Testis (tissue), 2 donors: ENCODE measurements at regions not wholly inside any gene's neighbourhood (a gene's known extent, or its start where the extent isn't known, plus 50 kb on each side); places are given as distances from the start of the nearest gene placed in this dataset.

ENCODE experiments used
- DNase-seq: peaks from one replicate; pipeline ENCODE4 v3.0.0-alpha.2; 2019
- H3K27ac ChIP-seq, 2 donors: fragments of 200-600 bp; sonication (generic); one replicate each; pipeline ENCODE4 v1.5.1; 2019
- H3K27me3 ChIP-seq: fragments of 200-600 bp; sonication (generic); one replicate; pipeline ENCODE4 v1.5.1; 2019
- H3K36me3 ChIP-seq: fragments of 200-600 bp; sonication (generic); one replicate; pipeline ENCODE4 v1.5.1; 2017; ENCODE audit warnings: low read depth; ENCODE audit errors: missing control alignments
- H3K4me1 ChIP-seq: fragments of 200-600 bp; sonication (generic); one replicate; pipeline ENCODE4 v1.5.1; 2019
- H3K4me3 ChIP-seq, 2 donors: fragments of 200-600 bp; sonication (generic); one replicate each; pipeline ENCODE4 v1.5.1; 2017 to 2019
- H3K9me3 ChIP-seq: fragments of 200-600 bp; sonication (generic); one replicate; pipeline ENCODE4 v1.5.1; 2017
- POLR2A ChIP-seq: fragments of 450-650 bp; IDR thresholded peaks from one replicate; pipeline ENCODE4 v1.6.1; 2017; ENCODE audit warnings: antibody characterized with exemption, mild to moderate bottlenecking, moderate library complexity
- WGBS, 2 donors: methylation state at CpG; one replicate each; pipeline ENCODE4 v1.1.5; 2018; 5-methylcytosine and 5-hydroxymethylcytosine counted together
- intact Hi-C: fragments of 100-400 bp; cut with DNase I; formaldehyde crosslinking; loops from one replicate; pipeline ENCODE4 v1.15.1; 2023; ENCODE audit warnings: low total_unique reads
- TF ChIP-seq, protein P1 (sequence below), 3 experiments: fragments of 450-650 bp in 2 of 3; fragments of 200-600 bp in 1 of 3; sonication (generic) in 1 of 3; IDR thresholded peaks; one replicate each; pipeline ENCODE4 v1.5.1; 2016 to 2019; ENCODE audit warnings: antibody characterized with exemption in 3 of 3, mild to moderate bottlenecking in 2 of 3, moderate library complexity in 1 of 3

DNA sequence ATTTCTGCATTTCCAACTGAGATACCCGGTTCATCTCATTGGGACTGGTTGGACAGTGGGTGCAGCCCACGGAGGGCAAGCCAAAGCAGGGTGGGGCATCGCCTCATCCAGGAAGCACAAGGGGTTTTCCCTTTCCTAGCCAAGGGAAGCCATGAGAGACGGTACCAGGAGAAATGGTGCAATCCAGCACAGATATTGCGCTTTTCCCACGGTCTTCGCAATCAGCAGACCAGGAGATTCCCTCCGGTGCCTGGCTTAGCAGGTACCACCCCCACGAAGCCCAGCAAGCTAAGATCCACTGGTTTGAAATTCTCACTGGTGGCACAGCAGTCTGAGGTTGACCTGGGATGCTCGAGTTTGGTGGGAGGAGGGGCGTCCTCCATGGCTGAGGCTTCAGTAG, 527.0 kb downstream of the TLE1 start:
- H3K4me3 ChIP-seq = no peak overlapping the region
- no peaks in the 10 kb centered on the region for H3K27me3 ChIP-seq
- no peaks in the 10 kb centered on the region for H3K36me3 ChIP-seq
- TF ChIP-seq, protein P1, sequence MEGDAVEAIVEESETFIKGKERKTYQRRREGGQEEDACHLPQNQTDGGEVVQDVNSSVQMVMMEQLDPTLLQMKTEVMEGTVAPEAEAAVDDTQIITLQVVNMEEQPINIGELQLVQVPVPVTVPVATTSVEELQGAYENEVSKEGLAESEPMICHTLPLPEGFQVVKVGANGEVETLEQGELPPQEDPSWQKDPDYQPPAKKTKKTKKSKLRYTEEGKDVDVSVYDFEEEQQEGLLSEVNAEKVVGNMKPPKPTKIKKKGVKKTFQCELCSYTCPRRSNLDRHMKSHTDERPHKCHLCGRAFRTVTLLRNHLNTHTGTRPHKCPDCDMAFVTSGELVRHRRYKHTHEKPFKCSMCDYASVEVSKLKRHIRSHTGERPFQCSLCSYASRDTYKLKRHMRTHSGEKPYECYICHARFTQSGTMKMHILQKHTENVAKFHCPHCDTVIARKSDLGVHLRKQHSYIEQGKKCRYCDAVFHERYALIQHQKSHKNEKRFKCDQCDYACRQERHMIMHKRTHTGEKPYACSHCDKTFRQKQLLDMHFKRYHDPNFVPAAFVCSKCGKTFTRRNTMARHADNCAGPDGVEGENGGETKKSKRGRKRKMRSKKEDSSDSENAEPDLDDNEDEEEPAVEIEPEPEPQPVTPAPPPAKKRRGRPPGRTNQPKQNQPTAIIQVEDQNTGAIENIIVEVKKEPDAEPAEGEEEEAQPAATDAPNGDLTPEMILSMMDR (IDR thresholded peaks at IDR 0.05) = no peak
- TF ChIP-seq POLR2A = no peak
- intact Hi-C loops = no loop called here
- 88% methylated on average over 7 to 11 of the region's 11 CpGs for WGBS, 2 donors
- H3K4me1 ChIP-seq = no peaks in the 10 kb centered on the region
- H3K27ac ChIP-seq = no peak overlapping the region
- no peak for DNase-seq
- no peaks in the 10 kb centered on the region for H3K9me3 ChIP-seq

DNA sequence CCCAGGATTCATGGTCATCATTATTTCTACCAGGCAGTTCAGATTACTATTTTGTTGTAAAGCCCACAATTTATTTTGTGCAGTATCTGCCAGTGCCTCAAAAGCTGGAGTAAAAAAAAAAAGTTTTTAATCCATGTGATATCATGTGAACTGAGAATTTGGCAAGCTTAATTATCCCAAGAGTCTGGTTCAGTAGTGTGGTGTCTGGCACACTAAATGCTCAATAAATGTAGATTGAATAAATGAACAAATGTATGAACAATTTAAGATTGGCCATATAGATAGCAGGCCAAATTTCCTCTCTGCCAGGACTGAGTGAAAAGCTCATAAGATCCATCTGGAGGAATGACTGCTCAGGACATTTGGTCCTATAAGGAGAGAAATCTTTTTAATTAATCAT, 533.0 kb downstream of the TLE1 start:
- H3K36me3 ChIP-seq = no peaks in the 10 kb centered on the region
- H3K4me3 ChIP-seq = no peak overlapping the region
- H3K9me3 ChIP-seq = no peaks in the 10 kb centered on the region
- no peaks in the 10 kb centered on the region for H3K4me1 ChIP-seq
- TF ChIP-seq, protein P1 (IDR thresholded peaks at IDR 0.05) = no peak
- TF ChIP-seq POLR2A = no peak
- no peak for DNase-seq
- H3K27me3 ChIP-seq = no peaks in the 10 kb centered on the region
- intact Hi-C loops = no loop called here
- H3K27ac ChIP-seq = no peak overlapping the region

GRCh38 chr9:81150016-81150625, 539.2 kb downstream of the TLE1 start:
- Histone ChIP-seq H3K9me3 (no peaks in the 10 kb centered on the region), H3K4me3 (no peak overlapping the region), H3K4me1 (no peaks in the 10 kb centered on the region), H3K27ac (no peak overlapping the region), H3K27me3 (no peaks in the 10 kb centered on the region), H3K36me3 (no peaks in the 10 kb centered on the region)
- intact Hi-C loops = no loop called here
- DNase-seq = no peak
- no peak for TF ChIP-seq POLR2A
- TF ChIP-seq, protein P1 (IDR thresholded peaks at IDR 0.05) = no peak
- 25 to 30% methylated on average over 2 of the region's 2 CpGs for WGBS, 2 donors

DNA sequence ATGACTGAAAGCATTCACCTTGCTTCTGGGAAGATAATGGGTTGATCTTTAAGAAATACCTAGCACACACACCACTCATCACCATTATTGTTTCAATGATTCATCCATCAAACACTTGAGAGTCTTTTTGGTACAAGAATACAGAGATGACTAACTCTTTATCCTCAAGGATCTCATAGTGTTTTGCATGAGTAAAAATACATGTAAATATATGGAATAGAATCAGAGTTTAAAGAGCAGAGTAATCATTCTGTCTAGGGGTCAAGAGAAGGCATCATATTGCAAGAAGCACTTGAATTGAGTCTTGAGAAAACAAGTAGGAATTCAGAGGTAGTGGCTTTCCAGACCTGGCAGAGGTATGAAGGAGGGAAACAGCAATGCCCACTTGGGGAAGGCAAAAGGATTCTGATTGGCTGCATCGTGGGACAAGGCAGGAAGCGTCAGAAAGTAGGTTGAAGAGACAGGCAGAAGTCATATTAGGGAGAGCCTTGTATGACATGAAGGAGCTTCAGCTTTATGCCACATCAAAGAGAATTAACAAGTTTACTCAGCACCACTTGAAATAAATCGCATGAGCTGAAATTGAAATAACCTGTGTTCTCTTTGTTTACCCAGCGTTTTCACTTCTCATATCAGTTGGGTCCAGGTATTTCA, 542.5 kb downstream of the TLE1 start:
- Histone ChIP-seq H3K4me1 (no peaks in the 10 kb centered on the region), H3K4me3 (no peak overlapping the region), H3K9me3 (no peaks in the 10 kb centered on the region), H3K27me3 (no peaks in the 10 kb centered on the region), H3K36me3 (no peaks in the 10 kb centered on the region), H3K27ac (no peak overlapping the region)
- TF ChIP-seq, protein P1 (IDR thresholded peaks at IDR 0.05) = no peak
- TF ChIP-seq POLR2A = no peak
- 91 to 93% methylated on average over 4 of the region's 4 CpGs for WGBS, 2 donors
- intact Hi-C loops = no loop called here
- no peak for DNase-seq

DNA sequence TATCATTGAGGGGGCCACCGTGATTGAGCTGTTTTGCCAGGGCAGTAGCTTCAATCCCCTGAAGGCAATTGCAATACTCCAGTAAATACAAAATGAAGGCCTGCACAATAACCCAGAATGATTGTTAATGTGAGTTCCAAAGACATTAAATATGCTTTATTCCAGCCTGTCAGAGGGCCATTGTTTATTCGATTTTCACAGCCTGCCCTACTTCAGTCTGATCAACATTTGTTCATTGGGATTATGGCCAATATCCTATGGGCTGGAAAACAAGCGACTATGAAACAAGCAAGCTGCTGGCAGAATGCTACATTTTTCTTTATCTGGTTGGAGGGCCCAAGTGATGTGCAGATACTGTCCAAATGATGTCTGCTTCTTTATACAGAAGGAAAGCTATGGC, 543.1 kb downstream of the TLE1 start:
- TF ChIP-seq POLR2A = no peak
- TF ChIP-seq, protein P1 (IDR thresholded peaks at IDR 0.05) = no peak
- Histone ChIP-seq H3K36me3 (no peaks in the 10 kb centered on the region), H3K4me3 (no peak overlapping the region), H3K27ac (no peak overlapping the region), H3K9me3 (no peaks in the 10 kb centered on the region), H3K4me1 (no peaks in the 10 kb centered on the region), H3K27me3 (no peaks in the 10 kb centered on the region)
- WGBS, 2 donors = 81% methylated on average over 3 of the region's 3 CpGs
- intact Hi-C loops = no loop called here
- no peak for DNase-seq
